NOMO-1 treated with DMSO at 0.1 percent for 48 hours (cell line): ENCODE measurements at regions not wholly inside any gene's neighbourhood (a gene's known extent, or its start where the extent isn't known, plus 50 kb on each side); places are given as distances from the start of the nearest gene placed in this dataset.
A peak's percentile ranks its signal among the peaks of the same experiment; 100 is the strongest.
"Not testable (repeated sequence)": the region's sequence is repeated elsewhere in the genome, so short reads cannot be mapped to it uniquely, and the experiment has no call there.

Experiments used
- DNase-seq: peaks from one replicate; lab custom pipeline; 2025; ENCODE audit not compliant: unreplicated experiment; lab: John Stamatoyannopoulos, UW

DNA sequence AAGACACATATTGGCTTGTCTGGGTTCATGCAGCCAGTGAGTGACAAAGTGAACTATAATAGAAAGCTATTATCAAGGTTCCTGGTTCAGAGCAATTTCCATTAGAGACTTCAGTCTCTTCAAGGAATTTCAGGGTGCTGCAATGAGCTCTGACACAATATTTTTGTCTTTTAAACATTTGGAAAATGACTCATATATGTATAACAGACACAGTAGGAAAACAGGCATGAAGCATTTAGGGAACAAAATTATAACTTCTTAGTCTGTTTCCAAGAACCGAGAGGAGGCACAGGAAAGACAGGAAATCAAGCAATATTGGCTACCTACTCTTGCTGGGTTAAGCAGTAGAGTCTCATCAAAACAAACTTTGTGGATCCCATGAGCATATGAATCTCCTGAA, 170.4 kb downstream of the PTPRC start:
- DNase-seq, result no peak

DNA sequence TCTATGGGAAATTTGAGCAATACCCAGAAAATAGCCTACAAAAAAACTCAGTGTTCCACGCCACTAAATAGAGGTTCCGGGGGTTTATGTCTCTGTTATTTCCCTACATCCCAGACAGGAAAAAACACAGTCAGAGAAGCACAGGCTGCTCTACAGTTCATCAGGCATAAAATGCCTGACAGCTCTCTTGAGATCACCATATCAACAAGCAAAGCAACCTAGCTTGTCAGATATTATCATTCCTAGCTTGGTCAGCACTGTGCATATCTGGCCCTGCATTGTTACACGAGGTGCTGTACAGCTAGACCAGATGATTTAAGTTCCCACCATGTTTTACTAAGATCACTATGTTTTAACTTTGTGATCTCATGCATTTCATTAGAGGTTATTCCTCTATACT, 172.6 kb downstream of the PTPRC start:
- no peak for DNase-seq

DNA sequence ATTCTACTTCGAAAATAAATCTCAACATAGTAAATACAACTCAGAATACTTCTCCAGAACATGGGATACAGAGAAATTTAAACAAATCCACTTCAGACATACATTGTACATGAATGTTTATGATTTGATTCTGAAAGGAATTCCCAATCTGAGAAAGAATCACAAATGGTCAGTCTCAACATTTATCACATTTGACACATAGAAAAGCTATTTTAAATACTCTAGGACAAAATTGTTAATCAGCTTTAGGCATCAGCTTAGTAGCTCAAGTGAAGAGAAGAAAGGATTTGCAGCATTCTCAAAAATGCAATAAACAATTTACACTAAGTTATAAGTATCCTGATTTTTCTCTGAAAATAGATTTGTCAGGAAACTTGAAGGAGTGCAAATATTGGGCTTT, 184.8 kb downstream of the PTPRC start:
- DNase-seq, result no peak

- DNase-seq, result no peak
These were observed 186.4 kb downstream of the PTPRC start for GRCh38 chr1:198825254-198825653.

- no peak for DNase-seq
These were observed 190.5 kb downstream of the PTPRC start for GRCh38 chr1:198829356-198829755.

DNA sequence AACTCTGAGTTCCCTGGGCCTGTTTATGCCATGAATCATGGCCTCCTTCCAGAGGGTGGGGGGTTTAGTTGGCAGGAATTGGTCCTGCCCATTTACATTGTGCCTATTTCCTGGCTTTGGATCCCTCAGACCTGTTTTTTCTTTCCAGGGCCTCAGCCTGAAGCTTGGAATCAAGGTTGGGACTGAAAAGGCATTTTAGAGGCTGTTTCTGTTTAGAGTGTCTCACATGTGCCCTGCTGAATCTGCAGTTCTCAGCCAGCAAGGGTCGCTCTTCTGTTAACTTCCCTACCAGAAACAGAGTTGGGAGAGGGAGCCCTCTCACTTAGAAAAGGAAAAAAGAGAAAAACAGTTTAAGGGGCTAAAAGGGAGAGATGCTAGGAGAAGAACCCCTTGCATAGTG, 191.1 kb downstream of the PTPRC start:
- no peak for DNase-seq

DNA sequence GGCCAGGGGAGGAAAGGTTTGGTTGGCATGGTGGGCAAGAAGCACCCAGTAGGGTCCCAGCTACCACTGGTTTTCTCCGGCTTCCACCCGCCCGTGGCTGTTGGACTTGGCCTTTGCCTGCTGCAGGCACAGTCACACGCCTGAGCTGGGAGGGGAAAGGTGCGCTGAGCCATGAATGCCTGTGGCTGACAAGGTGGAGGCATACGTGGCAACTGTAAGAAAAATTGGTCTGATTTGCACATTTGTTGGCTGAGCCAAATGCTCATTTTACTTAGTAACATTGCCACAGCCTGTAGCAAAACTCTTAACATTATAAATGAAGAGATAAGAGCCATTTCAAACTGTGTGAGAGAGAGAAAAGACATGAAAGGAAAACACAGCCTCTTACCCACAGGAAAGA, 191.6 kb downstream of the PTPRC start:
- DNase-seq, result no peak

DNA sequence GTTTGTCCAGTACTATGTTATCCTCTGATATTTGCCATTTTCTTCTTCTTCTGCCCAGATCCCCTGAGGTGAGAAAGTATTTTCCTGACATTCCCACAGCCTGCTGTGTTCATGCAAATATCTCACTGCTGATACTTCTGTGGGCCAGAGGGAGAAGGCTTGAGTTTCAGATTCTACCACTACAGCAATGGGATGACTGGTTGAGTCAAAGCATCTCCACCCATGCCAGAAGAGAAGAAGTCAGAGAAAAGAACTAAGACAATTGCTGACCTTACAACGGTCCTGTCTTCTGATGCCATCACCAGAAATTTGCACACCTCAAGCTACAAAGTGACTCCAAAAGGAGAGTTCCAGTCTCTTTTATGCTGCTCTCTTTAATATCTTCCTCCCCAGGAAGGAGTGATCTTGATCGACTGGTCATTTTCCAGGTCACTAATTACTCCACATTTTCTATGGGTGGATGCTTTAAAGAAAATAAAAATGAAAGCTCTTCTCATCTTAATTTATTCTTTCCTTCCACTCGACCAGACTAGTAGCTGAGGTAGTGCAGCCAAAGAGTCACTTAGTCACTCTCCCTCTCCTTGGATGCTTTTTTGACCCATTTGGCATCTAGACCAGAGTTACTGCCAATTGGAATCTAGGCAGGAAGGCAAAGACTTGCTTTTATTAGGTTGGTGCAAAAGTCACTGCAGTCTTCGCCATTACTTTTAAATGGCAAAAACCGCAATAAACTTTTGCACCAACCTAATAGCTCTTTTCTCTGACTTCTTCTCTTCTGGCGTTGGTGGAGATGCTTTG, 195.1 kb downstream of the PTPRC start:
- DNase-seq, result no peak

- peak; percentile 83 for DNase-seq
These were observed 198.6 kb downstream of the PTPRC start for GRCh38 chr1:198837278-198838021.

GRCh38 chr1:198838022-198838342, 199.1 kb downstream of the PTPRC start:
- DNase-seq, result no peak

DNA sequence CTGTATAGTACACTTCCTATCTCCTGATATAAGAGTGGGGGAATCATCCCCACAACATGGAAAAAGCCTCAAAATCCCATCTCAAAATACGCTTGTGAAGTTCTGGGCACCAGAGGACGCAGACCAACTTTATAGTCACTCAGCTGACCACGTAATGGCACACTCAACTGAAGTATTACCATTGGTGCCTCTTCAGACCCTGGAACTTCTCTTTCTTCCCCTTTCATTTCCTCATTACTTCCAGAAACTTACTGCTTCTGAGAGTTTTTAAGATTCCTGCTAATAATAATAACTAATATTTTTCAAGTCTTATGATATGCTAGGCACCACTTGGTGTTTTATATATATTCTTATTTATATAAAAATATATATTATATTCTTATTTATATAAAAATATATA, 202.6 kb downstream of the PTPRC start:
- peak; percentile 76 for DNase-seq

- DNase-seq, result no peak
These were observed 203.8 kb downstream of the PTPRC start for GRCh38 chr1:198842686-198843085.

DNA sequence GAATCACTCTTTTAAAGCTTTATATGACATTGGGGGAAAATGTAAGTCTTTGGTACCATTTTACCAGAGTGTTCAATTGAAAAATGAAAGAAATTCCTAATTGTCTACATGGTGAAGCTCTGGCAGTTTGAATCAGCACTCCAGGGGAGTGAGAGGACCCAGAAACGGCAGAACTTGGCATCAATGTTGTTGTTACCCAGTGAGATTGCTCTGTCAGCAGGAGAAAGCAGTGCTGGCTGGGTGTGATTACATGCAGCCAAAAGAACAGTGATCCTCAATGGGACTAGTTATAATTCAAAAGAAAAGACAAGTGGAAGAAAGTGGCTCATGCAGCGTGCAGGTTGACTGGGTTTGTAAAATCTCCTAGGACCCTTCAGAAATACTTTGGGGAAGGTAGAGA, 206.4 kb downstream of the PTPRC start:
- no peak for DNase-seq

DNA sequence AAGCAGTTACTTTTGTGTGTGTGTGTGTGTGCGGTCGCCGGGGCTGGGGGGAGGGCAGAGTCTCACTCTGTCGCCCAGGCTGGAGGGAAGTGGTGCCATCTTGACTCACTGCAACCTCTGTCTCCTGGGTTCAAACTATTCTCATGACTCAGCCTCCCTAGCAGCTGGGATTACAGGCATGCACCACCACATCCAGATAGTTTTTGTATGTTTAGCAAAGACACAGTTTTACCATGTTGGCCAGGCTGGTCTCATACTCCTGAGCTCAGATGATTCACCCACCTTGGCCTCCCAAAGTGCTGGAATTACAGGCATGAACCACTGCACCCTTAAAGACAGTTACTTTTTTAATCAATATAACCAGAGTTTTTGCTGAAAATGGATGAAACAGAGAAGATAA, 207.0 kb downstream of the PTPRC start:
- DNase-seq, result no peak

GRCh38 chr1:198846556-198846955, 207.7 kb downstream of the PTPRC start:
- no peak for DNase-seq

GRCh38 chr1:198848206-198848605, 209.4 kb downstream of the PTPRC start:
- DNase-seq, result no peak

GRCh38 chr1:198848649-198849048, 209.8 kb downstream of the PTPRC start:
- DNase-seq, result no peak

GRCh38 chr1:198849093-198849492, 210.3 kb downstream of the PTPRC start:
- DNase-seq, result no peak

DNA sequence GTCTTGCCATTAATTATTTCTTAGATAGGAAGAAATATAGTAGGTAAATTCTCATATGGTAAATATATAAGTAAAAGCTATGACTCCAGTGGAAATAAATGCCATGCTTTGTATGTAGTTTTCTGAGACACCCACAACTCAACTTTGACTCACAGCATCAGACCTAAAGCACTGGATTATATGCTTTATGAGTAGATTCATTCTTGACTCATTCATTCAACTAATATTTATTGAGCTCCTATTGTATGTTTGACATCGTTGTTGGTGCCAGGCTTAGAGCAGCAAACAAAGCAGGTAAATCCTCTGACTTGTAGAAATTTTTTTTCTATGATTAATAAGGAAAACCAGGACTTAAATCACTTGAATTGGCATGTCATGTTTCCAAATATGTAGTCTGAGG, 211.4 kb downstream of the PTPRC start:
- no peak for DNase-seq

- not testable (repeated sequence) for DNase-seq
These were observed 212.1 kb downstream of the PTPRC start for GRCh38 chr1:198850966-198851365.

- no peak for DNase-seq
These were observed 217.8 kb downstream of the PTPRC start for GRCh38 chr1:198856601-198857000.

DNA sequence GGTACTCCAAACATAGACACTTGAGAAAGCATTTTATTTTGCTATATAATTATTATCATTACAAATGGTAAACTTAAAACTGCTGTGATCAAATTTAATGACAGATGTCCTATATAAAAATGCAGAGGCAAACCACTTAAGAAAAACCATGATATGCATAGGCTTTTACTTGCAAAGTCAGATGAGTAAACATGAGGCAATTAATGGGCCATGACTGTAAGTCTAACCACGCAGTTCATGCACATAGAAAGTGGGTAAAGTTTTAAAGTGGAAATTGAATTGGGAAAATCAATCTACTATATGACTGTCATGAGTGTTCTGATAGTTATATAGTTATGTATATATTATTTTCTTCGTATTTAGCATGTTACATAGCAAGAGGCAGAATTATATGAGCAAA, 219.2 kb downstream of the PTPRC start:
- no peak for DNase-seq

- DNase-seq, result no peak
These were observed 221.5 kb downstream of the PTPRC start for GRCh38 chr1:198860371-198860770.
